ENCODE measurements at regions not wholly inside any gene's neighbourhood (a gene's known extent, or its start where the extent isn't known, plus 50 kb on each side); places are given as distances from the start of the nearest gene placed in this dataset.
A peak's percentile ranks its signal among the peaks of the same experiment; 100 is the strongest.
"Not testable (repeated sequence)": the region's sequence is repeated elsewhere in the genome, so short reads cannot be mapped to it uniquely, and the experiment has no call there.

DNA sequence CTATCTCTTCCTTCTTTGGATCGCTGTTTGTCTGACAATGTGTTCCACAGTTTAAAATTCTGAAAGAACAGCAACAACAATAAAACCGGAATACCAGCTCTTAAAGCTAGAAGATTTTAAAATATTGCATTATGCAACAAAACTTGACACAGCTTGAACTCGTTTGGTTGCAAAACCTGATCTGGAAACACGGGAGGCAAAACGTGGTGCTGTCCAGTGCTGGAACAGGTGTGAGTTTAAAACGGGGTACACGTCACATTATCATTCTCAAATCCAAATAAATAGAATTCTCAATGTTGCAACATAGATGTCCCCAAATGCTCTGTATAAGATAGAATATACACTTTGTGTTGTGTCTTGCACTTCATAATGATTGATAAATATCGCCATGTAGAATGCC is 110.9 kb upstream of the LYSMD4 start (continued):
- no peak for TF ChIP-seq BACH2 (CRISPR knock-in tag; IDR thresholded peaks at IDR 0.05; ENCODE audit: borderline replicate concordance)
- no peak for TF ChIP-seq TCF4 (CRISPR knock-in tag; IDR thresholded peaks at IDR 0.05; ENCODE audit: borderline replicate concordance)
- TF ChIP-seq RARB (CRISPR knock-in tag; IDR thresholded peaks at IDR 0.05): no peak
- TF ChIP-seq, protein P1, sequence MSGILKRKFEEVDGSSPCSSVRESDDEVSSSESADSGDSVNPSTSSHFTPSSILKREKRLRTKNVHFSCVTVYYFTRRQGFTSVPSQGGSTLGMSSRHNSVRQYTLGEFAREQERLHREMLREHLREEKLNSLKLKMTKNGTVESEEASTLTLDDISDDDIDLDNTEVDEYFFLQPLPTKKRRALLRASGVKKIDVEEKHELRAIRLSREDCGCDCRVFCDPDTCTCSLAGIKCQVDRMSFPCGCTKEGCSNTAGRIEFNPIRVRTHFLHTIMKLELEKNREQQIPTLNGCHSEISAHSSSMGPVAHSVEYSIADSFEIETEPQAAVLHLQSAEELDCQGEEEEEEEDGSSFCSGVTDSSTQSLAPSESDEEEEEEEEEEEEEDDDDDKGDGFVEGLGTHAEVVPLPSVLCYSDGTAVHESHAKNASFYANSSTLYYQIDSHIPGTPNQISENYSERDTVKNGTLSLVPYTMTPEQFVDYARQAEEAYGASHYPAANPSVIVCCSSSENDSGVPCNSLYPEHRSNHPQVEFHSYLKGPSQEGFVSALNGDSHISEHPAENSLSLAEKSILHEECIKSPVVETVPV (CRISPR knock-in tag; IDR thresholded peaks at IDR 0.05): no peak
- no peak for TF ChIP-seq ZNF70 (CRISPR knock-in tag; IDR thresholded peaks at IDR 0.05)
- no peak for TF ChIP-seq ZFP3 (CRISPR knock-in tag; IDR thresholded peaks at IDR 0.05)
- no peak for TF ChIP-seq OSR1 (CRISPR knock-in tag; IDR thresholded peaks at IDR 0.05)

DNA sequence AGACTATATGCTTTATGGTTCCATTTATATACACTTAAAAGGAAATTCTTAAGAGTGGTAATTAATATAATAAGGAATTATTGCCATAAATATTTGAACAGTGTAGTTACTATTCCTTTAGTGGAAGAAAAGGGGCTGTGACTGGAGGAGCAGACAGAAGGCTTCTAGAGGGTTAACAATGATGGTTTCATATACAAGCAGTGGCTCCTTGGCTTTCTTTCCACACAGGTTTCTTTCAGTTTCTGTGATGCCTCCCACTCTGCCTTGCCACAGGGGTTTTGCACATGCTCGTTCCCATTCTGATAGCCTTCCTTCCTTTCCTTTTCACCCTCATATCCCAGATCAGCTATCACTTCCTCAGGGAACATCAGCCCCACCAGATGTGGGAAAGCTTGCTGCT is 108.8 kb upstream of the LYSMD4 start:
- TF ChIP-seq ISL1 (CRISPR knock-in tag; IDR thresholded peaks at IDR 0.05): no peak
- no peak for TF ChIP-seq ZFP30 (CRISPR knock-in tag; IDR thresholded peaks at IDR 0.05)
- TF ChIP-seq OSR1 (CRISPR knock-in tag; IDR thresholded peaks at IDR 0.05): no peak
- no peak for TF ChIP-seq GLIS3 (CRISPR knock-in tag; IDR thresholded peaks at IDR 0.05)
- no peak for TF ChIP-seq ZNF70 (CRISPR knock-in tag; IDR thresholded peaks at IDR 0.05)
- TF ChIP-seq, protein P2, sequence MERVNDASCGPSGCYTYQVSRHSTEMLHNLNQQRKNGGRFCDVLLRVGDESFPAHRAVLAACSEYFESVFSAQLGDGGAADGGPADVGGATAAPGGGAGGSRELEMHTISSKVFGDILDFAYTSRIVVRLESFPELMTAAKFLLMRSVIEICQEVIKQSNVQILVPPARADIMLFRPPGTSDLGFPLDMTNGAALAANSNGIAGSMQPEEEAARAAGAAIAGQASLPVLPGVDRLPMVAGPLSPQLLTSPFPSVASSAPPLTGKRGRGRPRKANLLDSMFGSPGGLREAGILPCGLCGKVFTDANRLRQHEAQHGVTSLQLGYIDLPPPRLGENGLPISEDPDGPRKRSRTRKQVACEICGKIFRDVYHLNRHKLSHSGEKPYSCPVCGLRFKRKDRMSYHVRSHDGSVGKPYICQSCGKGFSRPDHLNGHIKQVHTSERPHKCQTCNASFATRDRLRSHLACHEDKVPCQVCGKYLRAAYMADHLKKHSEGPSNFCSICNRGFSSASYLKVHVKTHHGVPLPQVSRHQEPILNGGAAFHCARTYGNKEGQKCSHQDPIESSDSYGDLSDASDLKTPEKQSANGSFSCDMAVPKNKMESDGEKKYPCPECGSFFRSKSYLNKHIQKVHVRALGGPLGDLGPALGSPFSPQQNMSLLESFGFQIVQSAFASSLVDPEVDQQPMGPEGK (CRISPR knock-in tag; IDR thresholded peaks at IDR 0.05; ENCODE audit: borderline replicate concordance): no peak
- no peak for TF ChIP-seq ZC3H10 (CRISPR knock-in tag; IDR thresholded peaks at IDR 0.05)
- TF ChIP-seq SNAI2 (CRISPR knock-in tag; IDR thresholded peaks at IDR 0.05): no peak
- ATAC-seq: no peak

DNA sequence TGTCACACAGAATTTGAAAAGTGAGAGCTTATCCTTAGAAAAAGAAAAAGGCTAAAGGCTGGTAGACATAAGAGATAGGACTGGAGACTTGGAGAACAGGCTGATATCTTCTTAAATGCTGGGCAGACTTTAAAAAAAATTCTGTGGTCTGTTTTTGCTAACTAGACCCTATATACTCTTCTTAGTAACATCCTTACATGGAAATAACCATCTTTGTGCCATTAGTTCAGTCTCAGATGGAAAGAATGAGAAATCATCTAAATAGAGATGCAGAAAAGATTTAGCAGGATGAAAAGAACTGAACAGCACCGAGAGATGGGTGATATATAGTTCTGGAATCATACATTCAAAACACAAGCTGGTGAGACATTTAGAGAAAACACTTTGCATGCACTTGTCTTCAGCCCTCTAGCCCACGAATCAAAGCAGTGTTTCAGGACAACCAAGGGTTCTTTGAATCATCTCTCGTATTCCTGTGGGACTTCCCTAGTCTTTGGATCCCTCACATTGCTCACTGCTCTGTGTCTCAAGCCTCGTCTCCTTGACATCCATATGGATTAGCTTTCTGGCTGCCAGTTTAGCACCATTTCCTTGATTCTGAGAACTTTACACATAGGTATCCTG is 93.0 kb upstream of the LYSMD4 start:
- TF ChIP-seq PPARA (CRISPR knock-in tag; IDR thresholded peaks at IDR 0.05; ENCODE audit: borderline replicate concordance): no peak
- no peak for TF ChIP-seq ZFP30 (CRISPR knock-in tag; IDR thresholded peaks at IDR 0.05)
- no peak for TF ChIP-seq OSR1 (CRISPR knock-in tag; IDR thresholded peaks at IDR 0.05)
- no peak for TF ChIP-seq ZNF8 (CRISPR knock-in tag; IDR thresholded peaks at IDR 0.05)
- no peak for TF ChIP-seq TCF4 (CRISPR knock-in tag; IDR thresholded peaks at IDR 0.05; ENCODE audit: borderline replicate concordance)
- TF ChIP-seq, protein P1 (CRISPR knock-in tag; IDR thresholded peaks at IDR 0.05): no peak
- TF ChIP-seq RARB (CRISPR knock-in tag; IDR thresholded peaks at IDR 0.05): no peak
- no peak for ATAC-seq

DNA sequence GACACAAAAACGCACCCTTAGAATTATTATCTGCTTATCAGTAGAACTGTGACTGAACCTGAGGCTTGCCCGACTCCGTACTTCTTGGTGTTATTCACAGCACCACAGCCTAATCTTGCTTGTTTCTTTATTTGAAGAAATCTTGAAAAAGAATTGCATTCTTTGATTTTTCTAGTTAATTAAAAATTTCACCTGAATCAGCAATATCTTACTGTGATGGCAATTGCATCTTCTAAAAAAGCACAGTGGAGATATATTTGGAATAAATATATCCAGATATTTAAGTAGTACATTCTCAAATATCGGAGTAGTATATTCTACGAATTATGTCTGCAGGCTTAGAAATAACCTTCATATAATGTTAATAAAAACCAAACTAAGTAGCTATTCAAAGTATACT is 90.1 kb upstream of the LYSMD4 start:
- no peak for TF ChIP-seq PPARA (CRISPR knock-in tag; IDR thresholded peaks at IDR 0.05; ENCODE audit: borderline replicate concordance)
- no peak for TF ChIP-seq ZFP30 (CRISPR knock-in tag; IDR thresholded peaks at IDR 0.05)
- no peak for ATAC-seq

DNA sequence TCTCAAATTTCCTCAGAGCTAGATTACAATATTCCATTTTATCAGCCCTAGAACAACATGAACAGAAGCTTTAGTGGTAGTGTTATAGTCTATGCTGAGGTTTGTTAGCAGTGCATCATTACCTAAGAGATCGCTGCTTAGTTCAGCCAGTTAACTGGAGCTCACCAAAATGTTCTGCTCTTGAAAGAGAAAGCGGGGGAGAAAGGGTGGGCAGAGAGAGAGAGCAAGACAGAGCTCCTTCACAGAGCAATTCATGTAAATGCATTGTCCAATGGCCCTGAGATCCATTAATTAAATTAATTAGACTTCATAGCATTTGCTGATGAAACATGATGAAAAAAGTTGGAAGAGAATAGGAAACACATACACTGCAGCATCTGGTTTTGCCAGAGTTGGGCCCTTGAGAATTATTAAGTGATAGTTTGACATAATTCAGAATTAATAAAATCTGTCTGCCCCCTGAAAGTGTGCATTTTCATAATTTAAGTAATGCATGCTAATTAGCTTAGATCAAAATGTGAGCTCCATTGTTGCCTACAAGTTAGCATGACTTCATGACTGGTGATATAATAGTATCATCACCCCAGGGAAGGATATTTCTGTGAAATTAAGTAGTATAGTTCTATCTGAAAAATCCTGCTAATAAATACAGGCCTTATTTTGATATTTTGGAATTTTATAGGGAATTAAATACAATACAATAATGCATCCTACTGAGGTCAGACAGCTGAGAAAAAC is 86.9 kb upstream of the LYSMD4 start:
- ATAC-seq: no peak
- TF ChIP-seq TOX (CRISPR knock-in tag; IDR thresholded peaks at IDR 0.05; ENCODE audit: borderline replicate concordance) (no peak), TCF4 (CRISPR knock-in tag; IDR thresholded peaks at IDR 0.05; ENCODE audit: borderline replicate concordance) (no peak)
- TF ChIP-seq, protein P2 (CRISPR knock-in tag; IDR thresholded peaks at IDR 0.05; ENCODE audit: borderline replicate concordance): no peak

DNA sequence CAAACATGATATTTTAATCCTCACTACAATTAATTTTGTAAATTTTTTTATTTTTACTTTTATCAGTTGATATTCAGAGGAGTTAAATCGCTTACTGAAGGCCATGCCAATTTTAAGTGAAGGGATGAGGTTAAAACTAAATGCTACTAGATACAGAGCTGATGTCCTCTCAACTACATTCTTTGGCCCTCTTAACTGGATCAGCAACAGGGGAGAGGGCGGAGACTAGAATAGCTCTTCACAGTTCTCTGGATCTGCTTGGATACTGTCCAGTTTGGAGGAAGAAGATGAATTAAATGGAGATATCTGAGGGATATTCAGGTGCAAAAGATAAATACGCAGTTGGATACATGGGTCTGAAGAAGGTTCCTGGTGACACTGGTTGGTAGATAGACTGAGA is 85.6 kb upstream of the LYSMD4 start:
- TF ChIP-seq ZNF70 (CRISPR knock-in tag; IDR thresholded peaks at IDR 0.05): no peak
- no peak for ATAC-seq

DNA sequence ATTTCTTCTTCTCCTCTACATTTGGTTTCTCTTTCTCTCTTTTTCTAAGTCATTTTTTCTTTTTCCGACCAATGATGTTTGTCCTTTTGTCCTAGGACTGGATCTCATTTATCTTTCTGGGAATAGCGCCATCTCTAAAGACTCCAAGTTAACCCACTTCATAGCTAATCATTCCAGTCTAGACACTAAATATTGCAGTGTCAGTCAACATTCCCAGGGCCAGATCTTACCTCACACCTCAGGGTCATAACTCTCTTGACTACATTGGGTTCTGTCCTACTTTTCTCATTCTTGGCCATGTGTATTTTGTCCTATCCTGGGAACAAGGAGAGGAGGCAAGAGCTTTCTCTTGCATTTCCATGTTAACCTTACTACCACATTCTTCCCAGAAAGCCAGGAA is 83.6 kb upstream of the LYSMD4 start:
- ATAC-seq: not testable (repeated sequence)

DNA sequence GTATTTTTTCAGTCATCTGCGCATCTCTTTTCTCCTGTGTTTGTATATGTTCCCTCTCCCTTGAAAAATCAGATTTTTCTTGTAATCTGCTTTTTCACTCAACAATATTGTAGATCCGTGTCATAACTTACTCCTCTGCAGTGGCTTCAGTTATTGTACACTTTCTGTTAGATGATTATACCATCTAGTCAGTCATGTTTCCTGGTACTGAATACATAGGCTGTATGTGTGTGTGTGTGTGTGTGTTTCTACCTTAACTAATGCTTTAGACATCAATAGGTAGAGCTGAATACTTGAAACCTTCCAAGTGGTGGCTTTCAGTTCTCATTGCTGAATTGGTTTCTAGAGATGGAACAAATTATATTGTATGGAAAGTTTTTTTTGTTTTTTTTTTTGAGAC is 77.4 kb upstream of the LYSMD4 start:
- not testable (repeated sequence) for ATAC-seq

DNA sequence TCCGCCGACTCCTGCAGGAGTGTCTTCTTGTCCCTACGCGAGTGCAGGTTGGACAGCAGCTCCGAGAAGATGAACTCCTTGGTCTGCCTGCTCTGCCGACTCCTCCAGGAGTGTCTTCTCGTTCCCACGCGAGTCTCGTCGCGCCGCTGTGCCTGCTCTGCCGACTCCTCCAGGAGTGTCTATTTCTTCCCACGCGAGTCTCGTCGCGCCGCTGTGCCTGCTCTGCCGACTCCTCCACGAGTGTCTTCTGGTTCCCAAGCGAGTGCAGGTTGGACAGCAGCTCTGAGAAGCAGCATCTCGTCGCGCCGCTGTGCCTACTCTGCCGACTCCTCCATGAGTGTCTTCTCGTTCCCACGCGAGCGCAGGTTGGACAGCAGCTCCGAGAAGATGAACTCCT is 66.6 kb upstream of the LYSMD4 start:
- not testable (repeated sequence) for ATAC-seq

DNA sequence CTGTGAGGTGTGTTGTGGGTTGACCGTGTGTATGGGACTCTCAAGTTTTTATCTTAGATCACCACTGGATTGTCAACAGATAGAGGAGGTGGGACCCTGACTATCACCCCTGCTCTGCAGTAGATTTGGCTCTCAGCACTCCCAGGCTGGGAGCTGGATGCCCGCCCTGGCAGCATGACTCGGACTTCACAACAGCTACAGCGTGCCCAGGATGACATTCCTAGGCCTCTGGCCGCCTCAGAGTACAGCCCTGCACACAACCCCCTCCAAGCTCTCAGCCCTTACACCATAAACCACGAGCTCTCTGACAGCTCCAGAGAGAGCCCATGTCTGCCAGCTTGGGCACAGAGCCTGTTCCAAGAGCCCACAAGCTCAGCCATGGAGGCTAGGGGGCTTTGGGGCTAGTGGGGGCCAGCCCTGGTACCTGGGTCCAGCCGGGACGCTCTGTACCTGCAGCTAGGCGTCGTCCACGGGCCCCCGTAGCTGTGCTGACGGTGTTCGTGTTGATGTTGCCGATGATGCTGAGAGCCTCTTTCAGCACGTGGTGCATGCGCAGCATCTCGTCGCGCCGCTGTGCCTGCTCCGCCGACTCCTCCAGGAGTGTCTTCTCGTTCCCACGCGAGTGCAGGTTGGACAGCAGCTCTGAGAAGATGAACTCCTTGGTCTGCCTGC is 66.1 kb upstream of the LYSMD4 start:
- ATAC-seq: peak; percentile 67

Data from SK-N-SH treated with all-trans-retinoic acid at 6 μM for 48 hours (cell line).